ENCODE measurements at regions not wholly inside any gene's neighbourhood (a gene's known extent, or its start where the extent isn't known, plus 50 kb on each side); places are given as distances from the start of the nearest gene placed in this dataset.

GRCh38 chr3:64457811-64458210 lies 230.0 kb downstream of the ADAMTS9 start:
- Mint-ChIP-seq H3K27ac (no peak overlapping the region), H3K9me3 (no peaks in the 10 kb centered on the region), H3K4me1 (ENCODE audit: unreplicated experiment) (peaks cover 54% of the 10 kb centered on the region), H3K4me3 (no peak overlapping the region), H3K36me3 (no peaks in the 10 kb centered on the region), H3K27me3 (peaks cover 9% of the 10 kb centered on the region)
- no peak for DNase-seq (ENCODE audit: extremely low spot score, unreplicated experiment)
- TF ChIP-seq CTCF (conservative IDR thresholded peaks at IDR 0.05): no peak

- no peak for DNase-seq (ENCODE audit: extremely low spot score, unreplicated experiment)
- no peaks in the 10 kb centered on the region for H3K9me3 Mint-ChIP-seq
- no peak overlapping the region for H3K27ac Mint-ChIP-seq
- peaks cover 53% of the 10 kb centered on the region for H3K4me1 Mint-ChIP-seq (ENCODE audit: unreplicated experiment)
- H3K4me3 Mint-ChIP-seq: no peak overlapping the region
- no peaks in the 10 kb centered on the region for H3K36me3 Mint-ChIP-seq
- no peak for TF ChIP-seq CTCF (conservative IDR thresholded peaks at IDR 0.05)
- peaks cover 16% of the 10 kb centered on the region for H3K27me3 Mint-ChIP-seq
Measured at GRCh38 chr3:64456674-64457073, 231.1 kb downstream of the ADAMTS9 start.

DNA sequence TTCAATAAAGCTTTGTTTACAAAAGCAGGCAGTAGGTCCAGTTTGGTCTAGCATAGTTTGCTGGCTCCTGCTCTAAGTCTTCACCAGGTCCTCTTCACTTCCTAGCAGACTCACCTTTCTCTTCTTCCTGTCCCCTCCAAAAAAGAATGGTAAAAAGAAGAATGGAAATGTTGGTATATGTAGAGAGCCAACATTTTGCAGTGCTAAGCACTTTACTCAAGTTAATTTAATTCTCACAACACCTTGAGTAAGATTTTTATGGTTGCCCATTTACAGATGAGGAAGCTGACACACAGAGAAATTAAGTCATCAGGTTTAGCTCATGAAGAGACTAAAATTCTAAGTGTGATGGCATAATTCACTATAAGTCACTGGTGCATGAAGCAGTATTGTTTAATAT lies 230.1 kb upstream of the PRICKLE2 start:
- H3K4me1 Mint-ChIP-seq (ENCODE audit: unreplicated experiment): peaks cover 43% of the 10 kb centered on the region

GRCh38 chr3:64454768-64455167 lies 229.5 kb upstream of the PRICKLE2 start:
- peaks cover 25% of the 10 kb centered on the region for H3K27me3 Mint-ChIP-seq
- H3K36me3 Mint-ChIP-seq: no peaks in the 10 kb centered on the region
- no peak for TF ChIP-seq CTCF (conservative IDR thresholded peaks at IDR 0.05)
- H3K27ac Mint-ChIP-seq: no peak overlapping the region
- no peak for DNase-seq (ENCODE audit: extremely low spot score, unreplicated experiment)
- no peaks in the 10 kb centered on the region for H3K9me3 Mint-ChIP-seq
- peaks cover 37% of the 10 kb centered on the region for H3K4me1 Mint-ChIP-seq (ENCODE audit: unreplicated experiment)
- no peak overlapping the region for H3K4me3 Mint-ChIP-seq

More for the DNA sequence above, 230.1 kb upstream of the PRICKLE2 start:
- no peak for TF ChIP-seq CTCF (conservative IDR thresholded peaks at IDR 0.05)
- no peaks in the 10 kb centered on the region for H3K36me3 Mint-ChIP-seq
- DNase-seq (ENCODE audit: extremely low spot score, unreplicated experiment): no peak
- H3K27ac Mint-ChIP-seq: no peak overlapping the region
- no peaks in the 10 kb centered on the region for H3K9me3 Mint-ChIP-seq
- H3K4me3 Mint-ChIP-seq: no peak overlapping the region
- H3K27me3 Mint-ChIP-seq: peaks cover 25% of the 10 kb centered on the region

DNA sequence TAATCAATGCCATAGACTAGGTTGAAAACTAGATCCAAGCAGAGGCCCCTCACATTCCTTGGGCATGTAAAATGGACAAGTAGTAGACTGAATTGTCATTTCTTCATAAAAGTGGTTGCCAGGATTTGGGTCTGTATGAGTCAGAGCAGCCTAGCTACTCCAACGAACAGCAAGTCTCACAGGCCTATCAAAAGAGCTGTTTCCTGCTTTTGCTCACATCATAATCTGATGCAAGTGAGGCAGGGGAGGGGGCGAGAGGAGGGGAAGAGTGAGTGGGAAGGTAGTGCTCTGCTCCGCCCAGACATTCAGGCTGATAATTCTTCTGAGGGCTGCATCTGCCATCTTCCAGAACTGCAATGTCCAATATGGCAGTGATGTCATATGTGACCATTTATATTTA lies 228.9 kb upstream of the PRICKLE2 start:
- Mint-ChIP-seq H3K9me3 (no peaks in the 10 kb centered on the region), H3K27ac (no peak overlapping the region), H3K4me1 (ENCODE audit: unreplicated experiment) (peaks cover 35% of the 10 kb centered on the region), H3K4me3 (no peak overlapping the region), H3K27me3 (peaks cover 25% of the 10 kb centered on the region), H3K36me3 (no peaks in the 10 kb centered on the region)
- DNase-seq (ENCODE audit: extremely low spot score, unreplicated experiment): no peak
- no peak for TF ChIP-seq CTCF (conservative IDR thresholded peaks at IDR 0.05)

All from type B pancreatic cell (in vitro differentiated cells).